GOT3 (cell line): ENCODE measurements at regions not wholly inside any gene's neighbourhood (a gene's known extent, or its start where the extent isn't known, plus 50 kb on each side); places are given as distances from the start of the nearest gene placed in this dataset.
"Not testable (repeated sequence)": the region's sequence is repeated elsewhere in the genome, so short reads cannot be mapped to it uniquely, and the experiment has no call there.

Source experiments
- DNase-seq: peaks from one replicate; lab custom pipeline; 2025; ENCODE audit warnings: mixed read lengths; lab: John Stamatoyannopoulos, UW

- DNase-seq, result not testable (repeated sequence)
Measured at GRCh38 chr18:70766254-70766653, 477.4 kb downstream of the SOCS6 start.

- no peak for DNase-seq
Measured at GRCh38 chr18:70762812-70763211, 474.0 kb downstream of the SOCS6 start.

GRCh38 chr18:70758780-70759179, 469.9 kb downstream of the SOCS6 start:
- DNase-seq, result no peak

- no peak for DNase-seq
Measured at GRCh38 chr18:70754486-70754885, 465.6 kb downstream of the SOCS6 start.

DNA sequence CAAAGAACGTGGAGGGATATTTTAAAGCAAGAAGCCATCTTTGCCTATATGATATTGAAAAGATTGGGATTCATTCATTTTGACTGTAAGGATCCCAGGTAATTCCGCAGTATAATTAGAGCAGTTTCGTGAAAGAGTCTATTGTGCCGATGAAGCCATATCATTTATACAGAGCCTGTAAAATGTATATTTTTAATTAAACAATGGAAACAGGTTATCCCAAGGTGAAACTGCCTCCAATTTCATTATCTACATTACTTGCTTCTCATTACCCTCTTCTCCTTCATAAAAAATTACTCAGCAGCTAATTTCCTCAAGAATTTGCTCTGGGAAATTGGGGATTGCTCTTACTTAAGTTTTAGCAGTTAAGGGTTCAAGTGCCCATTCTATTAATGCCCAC, 444.1 kb downstream of the SOCS6 start:
- no peak for DNase-seq

- DNase-seq, result no peak
Measured at GRCh38 chr18:70732188-70732587, 443.3 kb downstream of the SOCS6 start.

GRCh38 chr18:70720607-70721006, 431.8 kb downstream of the SOCS6 start:
- no peak for DNase-seq

DNA sequence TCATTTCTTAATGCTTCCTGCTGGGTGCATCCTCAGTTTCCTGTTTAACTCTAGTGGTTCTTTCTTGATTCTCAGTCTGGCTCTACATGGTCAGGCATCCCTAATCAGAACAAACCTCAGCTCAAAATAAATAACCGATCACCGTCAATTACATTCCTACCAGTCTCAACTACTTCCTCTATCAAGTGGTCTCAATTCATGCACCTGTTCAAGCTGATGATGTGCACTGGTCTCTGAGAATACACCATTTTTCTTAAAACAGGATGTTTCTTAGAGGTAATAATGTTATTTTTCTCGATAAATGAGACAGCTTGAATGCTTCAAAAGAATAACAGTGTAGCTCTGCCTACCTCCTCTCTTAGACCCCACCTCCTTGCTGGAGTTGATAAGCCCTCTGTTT, 420.9 kb downstream of the SOCS6 start:
- DNase-seq, result no peak

- no peak for DNase-seq
Measured at GRCh38 chr18:70709144-70709543, 420.3 kb downstream of the SOCS6 start.

DNA sequence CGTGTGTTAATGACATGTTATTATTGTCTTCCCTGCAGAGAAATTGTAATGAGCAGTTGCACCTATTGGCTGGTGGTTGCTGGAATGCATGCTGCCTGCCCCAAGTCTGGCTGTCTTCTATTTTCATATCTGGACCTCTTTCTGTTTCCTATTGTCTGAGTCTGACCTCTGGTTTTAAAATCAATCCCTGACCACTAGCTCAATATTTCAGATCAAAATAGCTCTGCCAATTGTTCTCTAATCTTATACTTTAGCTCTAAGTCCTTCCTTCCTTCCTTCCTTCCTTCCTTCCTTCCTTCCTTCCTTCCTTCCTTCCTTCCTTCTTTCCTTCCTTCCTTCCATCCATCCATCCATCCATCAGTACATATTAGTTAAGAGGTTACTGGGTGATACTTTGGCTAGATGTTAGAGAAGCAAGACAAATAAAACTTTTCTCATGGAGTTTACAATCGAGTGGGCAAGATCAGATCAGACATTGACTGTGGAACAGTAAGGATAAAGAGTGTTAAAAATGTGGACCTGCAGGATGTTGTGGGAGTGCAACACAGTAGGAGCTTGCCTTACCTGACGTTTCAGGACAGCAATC, 417.1 kb downstream of the SOCS6 start:
- DNase-seq, result no peak

- no peak for DNase-seq
Measured at GRCh38 chr18:70700496-70700895, 411.7 kb downstream of the SOCS6 start.

- no peak for DNase-seq
Measured at GRCh38 chr18:70698574-70698973, 409.7 kb downstream of the SOCS6 start.

GRCh38 chr18:70693246-70693645, 404.4 kb downstream of the SOCS6 start:
- no peak for DNase-seq

- not testable (repeated sequence) for DNase-seq
Measured at GRCh38 chr18:70689765-70690164, 400.9 kb downstream of the SOCS6 start.

DNA sequence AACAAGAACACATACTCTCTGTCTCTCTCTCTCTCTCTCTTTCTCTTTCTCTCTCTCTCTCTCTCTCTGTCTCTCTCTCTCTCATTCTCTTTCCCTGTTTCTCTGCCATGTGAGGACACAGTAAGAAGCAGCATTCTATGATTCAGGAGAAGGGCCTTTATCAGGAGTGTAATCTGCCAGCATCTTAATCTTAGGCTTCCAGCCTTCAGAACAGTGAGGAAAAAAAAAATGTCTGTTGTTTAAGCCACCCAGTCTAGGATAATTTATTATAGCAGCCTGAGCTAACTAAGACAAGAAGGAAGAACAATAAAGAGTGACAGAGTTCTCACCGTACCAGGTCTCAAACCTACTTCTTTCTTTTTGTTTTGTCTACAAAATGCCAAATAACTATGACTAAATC, 399.4 kb downstream of the SOCS6 start:
- no peak for DNase-seq

DNA sequence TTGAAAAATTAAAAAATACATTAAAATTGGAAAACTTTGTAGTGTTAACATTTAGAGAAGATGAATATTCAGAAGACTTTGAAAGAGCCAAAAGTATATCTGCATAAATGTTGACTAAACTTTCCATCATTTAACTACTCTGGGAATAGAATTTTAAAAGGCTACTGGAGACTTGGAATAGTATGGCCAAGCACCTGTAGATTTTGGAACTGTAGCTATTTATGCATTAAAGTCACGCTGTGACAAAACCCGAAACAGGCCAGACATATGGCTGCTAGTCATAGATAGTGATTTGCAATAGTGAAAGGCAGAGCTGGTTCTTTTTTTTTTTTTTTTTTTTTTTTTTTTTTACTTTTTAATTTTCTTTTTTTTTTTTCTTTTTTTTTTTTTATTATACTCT, 396.0 kb downstream of the SOCS6 start:
- no peak for DNase-seq

DNA sequence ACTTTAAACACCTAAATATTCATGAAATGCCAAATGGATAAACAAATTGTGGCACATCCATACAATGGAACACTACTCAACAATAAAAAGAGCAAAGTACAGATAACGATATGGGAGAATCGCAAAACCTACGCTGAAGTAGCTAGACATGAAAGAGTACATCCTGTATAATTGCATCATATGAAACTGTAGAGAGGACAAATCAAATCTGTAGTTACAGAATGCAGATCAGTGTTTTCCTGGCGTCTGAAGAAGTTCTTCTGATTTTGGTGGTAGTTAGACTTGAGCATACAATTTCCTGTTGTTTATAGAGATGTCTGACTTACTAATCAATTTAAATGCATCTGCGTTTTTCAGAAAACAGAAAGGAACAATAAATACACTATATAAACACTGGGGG, 394.4 kb downstream of the SOCS6 start:
- no peak for DNase-seq

DNA sequence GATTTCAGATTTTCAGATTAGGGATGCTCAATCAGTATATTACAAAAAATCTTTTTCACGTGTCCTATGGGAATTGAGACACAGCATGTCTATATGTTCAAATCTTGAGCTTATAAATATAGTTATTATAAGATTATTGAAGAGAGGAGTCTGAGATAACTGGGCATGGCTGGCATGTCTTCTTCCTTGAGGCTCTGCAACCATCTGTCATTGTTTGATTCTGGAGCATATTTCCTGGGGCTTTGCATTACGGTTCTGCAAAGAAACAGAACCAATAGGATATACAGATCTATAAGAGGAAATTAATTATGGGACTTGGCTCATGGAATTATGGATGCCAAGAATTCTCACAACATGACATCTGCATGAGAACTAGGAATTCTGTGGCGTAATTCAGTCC, 386.1 kb downstream of the SOCS6 start:
- DNase-seq, result no peak

GRCh38 chr18:70673831-70674230, 385.0 kb downstream of the SOCS6 start:
- DNase-seq, result no peak

GRCh38 chr18:70672581-70672980, 383.7 kb downstream of the SOCS6 start:
- DNase-seq, result no peak

- DNase-seq, result no peak
Measured at GRCh38 chr18:70671889-70672565, 383.2 kb downstream of the SOCS6 start.

DNA sequence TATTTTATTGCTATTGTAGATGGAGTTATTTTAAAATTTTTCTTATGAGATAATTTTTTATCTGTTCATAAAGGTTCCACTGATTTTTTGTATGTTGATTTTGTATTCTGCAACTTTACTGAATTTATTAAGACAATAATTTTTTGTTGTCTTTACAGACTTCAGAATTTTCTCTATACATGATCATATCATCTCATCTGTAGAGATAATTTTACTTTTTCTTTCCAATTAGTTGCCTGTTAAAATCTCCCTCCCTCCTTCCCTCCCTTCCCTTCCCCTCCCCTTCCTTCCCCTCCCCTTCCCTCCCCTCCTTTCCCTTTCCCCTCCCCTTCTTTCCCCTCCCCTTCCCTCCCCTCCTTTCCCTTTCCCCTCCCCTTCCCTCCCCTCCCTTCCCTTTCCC, 378.1 kb downstream of the SOCS6 start:
- no peak for DNase-seq

DNA sequence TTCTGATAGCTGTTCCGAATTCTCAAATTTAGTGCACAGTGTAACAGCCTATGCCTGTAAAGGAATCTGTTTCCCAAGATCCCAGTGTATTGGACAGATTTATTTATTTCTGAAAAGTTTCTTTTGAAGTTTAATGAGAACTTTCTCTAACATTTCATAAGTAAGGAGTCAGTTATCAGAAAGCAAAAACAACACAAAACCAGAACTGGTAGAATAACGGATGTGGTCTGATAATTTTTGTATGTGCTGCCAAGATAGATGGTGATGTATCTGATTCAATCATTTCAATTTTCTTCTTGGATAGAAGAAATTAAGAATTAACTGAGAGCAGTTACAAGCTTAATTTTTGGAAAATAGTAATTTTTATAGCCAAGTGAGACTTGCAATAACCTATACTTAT, 374.3 kb downstream of the SOCS6 start:
- no peak for DNase-seq

- no peak for DNase-seq
Measured at GRCh38 chr18:70662588-70662987, 373.7 kb downstream of the SOCS6 start.
